ENCODE measurements at regions not wholly inside any gene's neighbourhood (a gene's known extent, or its start where the extent isn't known, plus 50 kb on each side); places are given as distances from the start of the nearest gene placed in this dataset.

DNA sequence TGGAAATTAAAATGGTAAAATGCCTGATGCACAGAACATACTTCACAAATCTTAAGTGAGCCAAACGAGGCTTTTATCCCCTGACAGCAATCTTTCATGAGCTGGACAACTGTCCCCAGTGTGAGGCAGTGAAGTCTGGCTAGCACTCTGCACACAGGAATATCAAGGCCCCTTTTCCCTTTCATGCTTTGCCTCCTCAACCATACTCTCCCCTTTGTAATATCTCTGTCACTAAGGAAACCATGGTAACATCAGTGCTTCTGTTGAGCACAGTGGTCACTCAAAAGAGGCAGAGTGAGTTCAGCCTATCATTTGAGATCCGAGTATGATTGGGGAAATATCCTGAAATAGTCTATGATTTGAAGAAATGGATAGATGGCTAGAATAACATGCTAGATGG is 318.3 kb downstream of the ENC1 start:
- TF ChIP-seq EP300 (IDR thresholded peaks at IDR 0.05) (no peak), POLR2AphosphoS5 (IDR thresholded peaks at IDR 0.05) (no peak), POLR2A (IDR thresholded peaks at IDR 0.05) (no peak)
- TF ChIP-seq, protein P1, sequence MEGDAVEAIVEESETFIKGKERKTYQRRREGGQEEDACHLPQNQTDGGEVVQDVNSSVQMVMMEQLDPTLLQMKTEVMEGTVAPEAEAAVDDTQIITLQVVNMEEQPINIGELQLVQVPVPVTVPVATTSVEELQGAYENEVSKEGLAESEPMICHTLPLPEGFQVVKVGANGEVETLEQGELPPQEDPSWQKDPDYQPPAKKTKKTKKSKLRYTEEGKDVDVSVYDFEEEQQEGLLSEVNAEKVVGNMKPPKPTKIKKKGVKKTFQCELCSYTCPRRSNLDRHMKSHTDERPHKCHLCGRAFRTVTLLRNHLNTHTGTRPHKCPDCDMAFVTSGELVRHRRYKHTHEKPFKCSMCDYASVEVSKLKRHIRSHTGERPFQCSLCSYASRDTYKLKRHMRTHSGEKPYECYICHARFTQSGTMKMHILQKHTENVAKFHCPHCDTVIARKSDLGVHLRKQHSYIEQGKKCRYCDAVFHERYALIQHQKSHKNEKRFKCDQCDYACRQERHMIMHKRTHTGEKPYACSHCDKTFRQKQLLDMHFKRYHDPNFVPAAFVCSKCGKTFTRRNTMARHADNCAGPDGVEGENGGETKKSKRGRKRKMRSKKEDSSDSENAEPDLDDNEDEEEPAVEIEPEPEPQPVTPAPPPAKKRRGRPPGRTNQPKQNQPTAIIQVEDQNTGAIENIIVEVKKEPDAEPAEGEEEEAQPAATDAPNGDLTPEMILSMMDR (IDR thresholded peaks at IDR 0.05): no peak
- H3K27me3 ChIP-seq: no peaks in the 10 kb centered on the region
- H3K4me3 ChIP-seq: no peak overlapping the region
- H3K36me3 ChIP-seq: no peaks in the 10 kb centered on the region
- no peaks in the 10 kb centered on the region for H3K9me3 ChIP-seq
- H3K4me1 ChIP-seq: no peaks in the 10 kb centered on the region
- no peak for DNase-seq (ENCODE audit: low spot score in 2 of 2)
- no peak overlapping the region for H3K27ac ChIP-seq
- WGBS: 83% methylated on average over 2 of the region's 2 CpGs

DNA sequence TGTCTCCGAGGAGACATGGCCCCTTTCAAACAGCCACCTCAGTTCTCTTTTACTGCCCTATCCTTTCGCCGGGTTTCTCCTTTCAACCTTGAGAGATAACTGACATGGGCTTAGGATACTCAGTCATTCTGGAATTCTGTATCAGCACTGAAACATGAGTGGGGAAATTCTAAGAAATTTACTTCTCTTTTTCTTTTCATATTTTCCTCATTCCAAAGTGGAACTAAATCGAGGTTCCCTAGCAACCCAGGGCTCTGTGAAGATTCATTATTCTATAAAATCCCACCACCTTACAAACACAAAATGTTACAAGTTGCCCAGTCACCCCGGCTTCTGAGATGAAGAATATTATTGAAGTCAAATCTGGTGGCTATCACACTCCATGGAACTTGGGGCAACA is 319.2 kb downstream of the ENC1 start:
- no peak for DNase-seq (ENCODE audit: low spot score in 2 of 2)
- H3K9me3 ChIP-seq: no peaks in the 10 kb centered on the region
- 94% methylated on average over 5 of the region's 5 CpGs for WGBS
- H3K4me3 ChIP-seq: no peak overlapping the region
- H3K4me1 ChIP-seq: peaks cover under 1% of the 10 kb centered on the region
- H3K36me3 ChIP-seq: no peaks in the 10 kb centered on the region
- no peak overlapping the region for H3K27ac ChIP-seq
- TF ChIP-seq EP300 (IDR thresholded peaks at IDR 0.05) (no peak), POLR2A (IDR thresholded peaks at IDR 0.05) (no peak), POLR2AphosphoS5 (IDR thresholded peaks at IDR 0.05) (no peak)
- TF ChIP-seq, protein P1 (IDR thresholded peaks at IDR 0.05): no peak
- H3K27me3 ChIP-seq: no peaks in the 10 kb centered on the region

DNA sequence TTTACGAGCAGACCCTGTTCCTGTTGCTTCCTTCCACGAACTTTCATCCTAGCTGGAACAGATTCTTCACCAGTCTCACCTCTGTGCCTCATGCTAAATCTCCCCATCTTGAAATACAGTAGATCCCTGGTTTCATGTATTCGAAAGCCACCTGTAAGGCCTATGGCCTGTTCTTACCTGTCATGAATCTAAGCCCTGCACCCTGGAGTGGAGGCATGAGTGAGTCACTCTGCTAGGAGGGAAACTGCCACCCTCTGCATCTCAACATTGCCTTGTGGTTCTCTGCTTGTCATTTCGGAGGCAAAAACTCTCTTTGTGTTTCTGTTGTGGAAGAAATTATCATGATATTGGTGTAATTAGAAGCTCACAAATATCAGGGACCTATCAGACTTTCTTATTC is 320.0 kb downstream of the ENC1 start:
- Histone ChIP-seq H3K9me3 (no peaks in the 10 kb centered on the region), H3K27ac (no peak overlapping the region), H3K36me3 (no peaks in the 10 kb centered on the region), H3K4me1 (peaks cover 8% of the 10 kb centered on the region), H3K4me3 (no peak overlapping the region), H3K27me3 (no peaks in the 10 kb centered on the region)
- TF ChIP-seq POLR2A (IDR thresholded peaks at IDR 0.05): no peak
- no peak for TF ChIP-seq EP300 (IDR thresholded peaks at IDR 0.05)
- no peak for TF ChIP-seq POLR2AphosphoS5 (IDR thresholded peaks at IDR 0.05)
- TF ChIP-seq, protein P1 (IDR thresholded peaks at IDR 0.05): no peak
- WGBS: 79% methylated on average over 4 of the region's 4 CpGs
- no peak for DNase-seq (ENCODE audit: low spot score in 2 of 2)

DNA sequence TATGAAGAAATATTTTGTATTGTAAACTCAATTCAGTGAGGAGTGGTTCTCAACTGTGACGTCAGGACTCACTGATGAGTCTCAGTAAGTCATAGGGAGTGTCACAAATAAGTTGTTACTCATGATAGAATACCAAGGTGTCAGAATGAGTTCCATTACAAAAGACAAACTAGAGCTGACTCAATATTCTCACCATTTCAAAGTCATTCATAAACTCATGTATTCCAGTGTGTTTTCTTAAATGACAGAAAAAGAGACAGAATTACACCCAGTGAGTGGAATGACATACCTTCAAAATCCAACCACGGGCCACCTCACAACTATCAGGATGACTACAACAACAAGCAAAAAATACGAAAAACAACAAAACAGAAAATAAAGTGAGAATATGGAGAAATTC is 321.5 kb downstream of the ENC1 start:
- TF ChIP-seq POLR2A (IDR thresholded peaks at IDR 0.05): no peak
- TF ChIP-seq, protein P1 (IDR thresholded peaks at IDR 0.05): no peak
- TF ChIP-seq POLR2AphosphoS5 (IDR thresholded peaks at IDR 0.05): no peak
- TF ChIP-seq EP300 (IDR thresholded peaks at IDR 0.05): no peak
- WGBS: 90% methylated on average over 3 of the region's 3 CpGs
- no peak for DNase-seq (ENCODE audit: low spot score in 2 of 2)
- H3K4me3 ChIP-seq: no peak overlapping the region
- H3K4me1 ChIP-seq: peaks cover 8% of the 10 kb centered on the region
- H3K27me3 ChIP-seq: no peaks in the 10 kb centered on the region
- no peaks in the 10 kb centered on the region for H3K36me3 ChIP-seq
- H3K27ac ChIP-seq: no peak overlapping the region
- no peaks in the 10 kb centered on the region for H3K9me3 ChIP-seq

DNA sequence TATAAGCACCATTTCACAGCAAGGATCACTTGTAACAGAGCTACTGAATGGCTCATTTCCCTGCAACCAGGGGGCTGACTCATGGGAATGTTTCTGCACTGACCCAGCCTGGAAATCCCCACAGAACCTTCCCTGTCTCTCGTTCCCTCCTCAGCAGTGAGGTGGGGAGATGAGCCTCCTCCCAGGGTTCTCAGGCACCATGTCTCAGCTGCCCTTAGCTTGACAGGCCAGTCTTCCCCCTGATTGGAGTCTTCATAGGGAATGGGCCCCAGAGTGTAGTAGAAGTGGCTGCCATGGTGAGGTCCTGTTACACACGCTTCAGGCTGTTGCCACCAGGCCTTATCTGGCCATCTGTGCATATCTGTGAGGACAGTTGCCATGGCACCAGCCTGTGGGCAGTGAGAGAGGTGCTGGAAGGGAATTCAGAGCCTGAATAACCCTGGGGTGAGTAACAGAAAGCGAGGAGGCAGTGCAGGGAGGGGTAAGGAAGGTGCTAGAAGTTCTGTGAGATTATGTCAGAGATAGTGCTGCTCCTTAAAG is 324.4 kb downstream of the ENC1 start:
- Histone ChIP-seq H3K4me3 (no peak overlapping the region), H3K27me3 (no peaks in the 10 kb centered on the region), H3K36me3 (no peaks in the 10 kb centered on the region), H3K9me3 (no peaks in the 10 kb centered on the region), H3K4me1 (peaks cover 8% of the 10 kb centered on the region), H3K27ac (no peak overlapping the region)
- WGBS: 42% methylated on average over 3 of the region's 3 CpGs
- no peak for TF ChIP-seq EP300 (IDR thresholded peaks at IDR 0.05)
- TF ChIP-seq POLR2AphosphoS5 (IDR thresholded peaks at IDR 0.05): no peak
- TF ChIP-seq, protein P1 (IDR thresholded peaks at IDR 0.05): no peak
- no peak for TF ChIP-seq POLR2A (IDR thresholded peaks at IDR 0.05)
- DNase-seq (ENCODE audit: low spot score in 2 of 2): no peak
